Body of pancreas (tissue), 4 donors: ENCODE measurements at regions not wholly inside any gene's neighbourhood (a gene's known extent, or its start where the extent isn't known, plus 50 kb on each side); places are given as distances from the start of the nearest gene placed in this dataset.

Source experiments
- ATAC-seq: fragments of 150-250 bp; one replicate; pipeline ENCODE4 v1.9.1; 2016
- DNase-seq, 4 donors: peaks; one replicate each; pipeline ENCODE4 v3.0.0-alpha.2; 2019
- H3K27ac ChIP-seq, 4 donors: fragments of 200-600 bp; sonication (generic); 1 replicate in 3 of 4; 2 replicates in 1 of 4; pipeline versions ENCODE4 v1.5.1 to v1.6.1; 2016 to 2019; ENCODE audit warnings: mild to moderate bottlenecking in 1 of 4, mixed read lengths in 1 of 4, moderate library complexity in 1 of 4
- H3K27me3 ChIP-seq, 2 donors: fragments of 200-600 bp; sonication (generic); one replicate each; pipeline ENCODE4 v1.6.0; 2016; ENCODE audit warnings: mild to moderate bottlenecking in 1 of 2
- H3K36me3 ChIP-seq, 2 donors: fragments of 200-600 bp; sonication (generic); replicated peaks in 1 of 2; 2 replicates each; pipeline ENCODE4 v1.5.1; 2016; ENCODE audit warnings: low read depth in 2 of 2; ENCODE audit not compliant: insufficient read depth in 1 of 2
- H3K4me1 ChIP-seq: fragments of 200-600 bp; sonication (generic); one replicate; pipeline ENCODE4 v1.6.0; 2016
- H3K4me3 ChIP-seq, 2 donors: fragments of 200-600 bp; sonication (generic); 1 replicate in 1 of 2; 2 replicates in 1 of 2; pipeline ENCODE4 v1.5.1; 2016 to 2019
- H3K9me3 ChIP-seq, 3 donors: fragments of 200-600 bp; sonication (generic); 1 replicate in 2 of 3; 2 replicates in 1 of 3; pipeline ENCODE4 v1.5.1; 2016
- POLR2A ChIP-seq, 3 donors: fragments of 450-650 bp; IDR thresholded peaks; one replicate each; pipeline ENCODE4 v1.6.1; 2016; ENCODE audit warnings: antibody characterized with exemption in 3 of 3, mild to moderate bottlenecking in 2 of 3
- WGBS, 2 donors: methylation state at CpG; one replicate each; pipeline ENCODE4 v1.1.5; 2017; 5-methylcytosine and 5-hydroxymethylcytosine counted together
- intact Hi-C: fragments of 100-400 bp; cut with DNase I; formaldehyde crosslinking; loops from one replicate; pipeline ENCODE4 v1.15.1; 2023
- TF ChIP-seq, protein P1 (sequence below), 7 experiments: fragments of 450-650 bp in 4 of 7; fragments of 200-600 bp in 3 of 7; sonication (generic) in 3 of 7; IDR thresholded peaks; one replicate each; pipeline ENCODE4 v1.5.1; 2016 to 2019; ENCODE audit warnings: antibody characterized with exemption in 7 of 7

DNA sequence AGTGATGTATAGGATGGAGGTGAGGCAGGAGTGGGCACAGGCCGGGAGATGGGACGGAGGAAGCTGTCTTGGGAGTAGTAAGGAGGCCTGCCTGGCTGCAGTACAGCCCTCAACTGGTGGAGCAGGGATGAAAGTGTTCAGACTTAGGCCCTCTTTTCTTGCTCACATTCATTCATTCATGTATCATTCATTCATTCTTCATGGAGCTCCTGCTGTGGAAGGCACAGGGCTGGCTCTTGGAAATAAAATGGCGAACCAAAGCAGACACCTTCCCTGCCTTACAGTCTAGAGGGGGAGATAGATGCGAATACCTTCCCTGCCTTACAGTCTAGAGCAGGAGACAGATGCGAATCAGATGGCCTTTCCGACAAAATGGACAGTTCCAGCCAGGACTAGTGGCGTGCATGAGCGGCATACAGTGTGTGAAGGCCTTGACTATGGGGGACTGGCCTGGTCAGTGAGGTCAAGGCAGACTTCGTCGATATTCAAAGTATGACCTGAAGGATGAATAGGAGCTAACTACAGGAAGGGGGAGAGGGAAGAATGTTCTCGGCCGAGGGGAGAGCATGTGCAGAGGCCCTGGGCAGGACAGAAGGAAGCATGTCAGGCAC is 143.2 kb upstream of the TLE3 start:
- Histone ChIP-seq H3K36me3 (no peaks in the 10 kb centered on the region), H3K4me3 (no peak overlapping the region), H3K9me3 (no peaks in the 10 kb centered on the region), H3K4me1 (no peaks in the 10 kb centered on the region), H3K27ac (no peak overlapping the region), H3K27me3 (no peaks in the 10 kb centered on the region)
- intact Hi-C loops: no loop called here
- ATAC-seq (no peak), DNase-seq (no peak)
- 93 to 97% methylated on average over 12 of the region's 12 CpGs for WGBS, 2 donors
- TF ChIP-seq, protein P1, sequence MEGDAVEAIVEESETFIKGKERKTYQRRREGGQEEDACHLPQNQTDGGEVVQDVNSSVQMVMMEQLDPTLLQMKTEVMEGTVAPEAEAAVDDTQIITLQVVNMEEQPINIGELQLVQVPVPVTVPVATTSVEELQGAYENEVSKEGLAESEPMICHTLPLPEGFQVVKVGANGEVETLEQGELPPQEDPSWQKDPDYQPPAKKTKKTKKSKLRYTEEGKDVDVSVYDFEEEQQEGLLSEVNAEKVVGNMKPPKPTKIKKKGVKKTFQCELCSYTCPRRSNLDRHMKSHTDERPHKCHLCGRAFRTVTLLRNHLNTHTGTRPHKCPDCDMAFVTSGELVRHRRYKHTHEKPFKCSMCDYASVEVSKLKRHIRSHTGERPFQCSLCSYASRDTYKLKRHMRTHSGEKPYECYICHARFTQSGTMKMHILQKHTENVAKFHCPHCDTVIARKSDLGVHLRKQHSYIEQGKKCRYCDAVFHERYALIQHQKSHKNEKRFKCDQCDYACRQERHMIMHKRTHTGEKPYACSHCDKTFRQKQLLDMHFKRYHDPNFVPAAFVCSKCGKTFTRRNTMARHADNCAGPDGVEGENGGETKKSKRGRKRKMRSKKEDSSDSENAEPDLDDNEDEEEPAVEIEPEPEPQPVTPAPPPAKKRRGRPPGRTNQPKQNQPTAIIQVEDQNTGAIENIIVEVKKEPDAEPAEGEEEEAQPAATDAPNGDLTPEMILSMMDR (IDR thresholded peaks at IDR 0.05): no peak
- no peak for TF ChIP-seq POLR2A (IDR thresholded peaks at IDR 0.05)

DNA sequence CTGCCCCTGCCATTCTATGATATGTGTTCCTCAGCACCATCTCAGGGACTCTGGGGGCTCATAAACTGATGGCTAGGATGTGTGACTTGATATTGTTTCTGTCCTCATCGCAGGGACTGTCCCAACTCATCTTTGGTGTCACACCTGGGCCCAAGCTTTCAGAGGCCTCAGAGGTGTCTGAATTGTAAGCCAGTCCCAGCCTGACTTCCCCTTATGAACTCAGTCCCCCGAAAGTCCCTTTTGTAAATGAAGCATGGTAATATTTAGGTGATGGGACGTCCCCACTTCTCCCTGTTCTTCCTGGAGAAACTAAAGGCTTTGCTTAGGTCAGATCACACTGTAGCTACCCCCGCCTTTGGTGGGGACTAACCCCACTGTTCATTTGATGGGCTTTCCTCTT is 142.4 kb upstream of the TLE3 start:
- H3K4me3 ChIP-seq: no peak overlapping the region
- WGBS, 2 donors: 75 to 77% methylated on average over 4 of the region's 4 CpGs
- no peaks in the 10 kb centered on the region for H3K4me1 ChIP-seq
- ATAC-seq: no peak
- intact Hi-C loops: no loop called here
- no peaks in the 10 kb centered on the region for H3K36me3 ChIP-seq
- DNase-seq: no peak
- H3K9me3 ChIP-seq: no peaks in the 10 kb centered on the region
- H3K27ac ChIP-seq: no peak overlapping the region
- H3K27me3 ChIP-seq: no peaks in the 10 kb centered on the region
- TF ChIP-seq, protein P1 (IDR thresholded peaks at IDR 0.05): no peak
- no peak for TF ChIP-seq POLR2A (IDR thresholded peaks at IDR 0.05)

DNA sequence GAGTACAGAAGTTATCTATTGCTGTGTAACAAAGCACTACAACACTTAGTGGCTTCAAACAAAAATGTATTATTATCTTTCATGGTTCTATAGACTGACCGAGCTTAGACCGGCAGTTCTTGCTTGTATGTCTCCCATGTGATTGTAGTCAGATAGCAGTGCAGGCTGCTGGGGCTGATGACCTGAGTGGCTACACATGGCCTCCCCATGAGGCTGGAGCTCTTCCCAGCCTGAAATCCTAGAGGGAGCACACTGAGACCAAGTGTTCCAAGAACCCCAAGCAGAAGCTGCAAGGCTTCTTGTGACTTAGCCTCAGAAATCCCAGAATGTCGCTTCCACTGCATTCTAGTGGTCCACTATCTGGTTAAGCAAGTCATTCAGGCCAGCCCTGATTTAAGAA is 141.2 kb upstream of the TLE3 start:
- TF ChIP-seq POLR2A (IDR thresholded peaks at IDR 0.05): no peak
- TF ChIP-seq, protein P1 (IDR thresholded peaks at IDR 0.05): no peak
- 89 to 91% methylated on average over 3 of the region's 3 CpGs for WGBS, 2 donors
- intact Hi-C loops: no loop called here
- DNase-seq (no peak), ATAC-seq (no peak)
- H3K4me1 ChIP-seq: no peaks in the 10 kb centered on the region
- no peak overlapping the region for H3K27ac ChIP-seq
- H3K27me3 ChIP-seq: no peaks in the 10 kb centered on the region
- H3K9me3 ChIP-seq: no peaks in the 10 kb centered on the region
- H3K4me3 ChIP-seq: no peak overlapping the region
- H3K36me3 ChIP-seq: no peaks in the 10 kb centered on the region

DNA sequence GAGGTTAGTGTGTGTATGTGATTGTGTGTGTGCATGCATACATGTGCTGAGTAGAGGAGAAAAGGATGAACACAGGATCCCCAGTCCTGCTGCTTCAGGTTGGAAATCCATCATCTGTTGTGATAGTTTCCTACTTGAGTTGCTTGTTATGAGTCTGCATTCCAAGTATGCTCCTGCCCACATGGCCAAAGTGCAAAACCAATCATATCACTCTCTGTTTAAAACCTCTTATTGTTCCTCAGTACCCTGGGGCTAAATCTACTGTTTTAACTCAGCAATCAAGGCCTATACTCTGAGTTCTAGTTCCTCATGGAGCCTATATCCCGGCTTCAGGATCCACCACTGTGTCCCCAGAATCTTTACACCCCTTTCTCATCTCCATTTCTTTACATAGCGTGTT is 139.9 kb upstream of the TLE3 start:
- intact Hi-C loops: no loop called here
- no peak for ATAC-seq
- 86 to 93% methylated on average over 2 of the region's 2 CpGs for WGBS, 2 donors
- Histone ChIP-seq H3K4me1 (no peaks in the 10 kb centered on the region), H3K9me3 (no peaks in the 10 kb centered on the region), H3K36me3 (no peaks in the 10 kb centered on the region), H3K27me3 (no peaks in the 10 kb centered on the region), H3K4me3 (no peak overlapping the region), H3K27ac (no peak overlapping the region)
- TF ChIP-seq, protein P1 (IDR thresholded peaks at IDR 0.05): no peak
- no peak for TF ChIP-seq POLR2A (IDR thresholded peaks at IDR 0.05)
- no peak for DNase-seq

DNA sequence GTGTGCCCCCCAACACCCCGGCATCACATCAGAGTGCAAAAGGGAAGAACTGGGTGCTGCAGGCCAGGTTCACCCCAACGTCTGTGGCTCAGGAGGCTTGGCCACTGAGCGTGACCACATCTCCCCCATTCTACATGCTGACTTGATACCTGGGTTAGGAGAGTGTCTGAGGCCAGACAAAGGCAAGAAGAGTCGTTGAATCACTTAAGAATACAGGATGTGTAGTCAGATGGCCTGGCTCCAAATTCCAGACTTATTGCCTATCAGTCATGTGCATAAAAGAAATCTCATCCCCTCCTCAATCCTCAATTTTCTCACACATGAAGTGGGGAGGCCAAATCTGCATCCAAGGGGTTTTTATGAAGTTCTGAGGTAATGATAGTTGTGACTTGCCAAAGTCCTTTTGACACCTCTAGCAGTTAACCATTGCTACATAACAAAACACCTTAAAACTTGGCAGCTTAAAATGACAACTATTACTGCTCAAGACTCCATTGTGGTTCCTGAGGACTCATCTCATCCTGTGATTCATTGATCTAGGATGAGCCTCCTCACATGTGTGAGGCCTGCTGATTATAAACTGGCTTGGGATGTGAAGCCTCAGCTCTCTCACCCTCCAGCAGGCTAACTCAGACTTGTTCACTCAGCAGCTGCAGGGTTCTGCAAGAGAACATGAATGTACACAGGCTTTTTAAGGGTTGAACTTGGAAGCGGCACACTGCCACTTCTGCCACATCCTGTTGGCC is 138.8 kb upstream of the TLE3 start:
- intact Hi-C loops: no loop called here
- no peaks in the 10 kb centered on the region for H3K4me1 ChIP-seq
- no peak overlapping the region for H3K4me3 ChIP-seq
- 77 to 78% methylated on average over 5 of the region's 5 CpGs for WGBS, 2 donors
- DNase-seq: no peak
- H3K27me3 ChIP-seq: no peaks in the 10 kb centered on the region
- TF ChIP-seq POLR2A (IDR thresholded peaks at IDR 0.05): no peak
- TF ChIP-seq, protein P1 (IDR thresholded peaks at IDR 0.05): no peak
- H3K36me3 ChIP-seq: no peaks in the 10 kb centered on the region
- no peak overlapping the region for H3K27ac ChIP-seq
- no peaks in the 10 kb centered on the region for H3K9me3 ChIP-seq
- ATAC-seq: no peak
